Fibroblast of pulmonary artery (primary cell): ENCODE measurements at regions not wholly inside any gene's neighbourhood (a gene's known extent, or its start where the extent isn't known, plus 50 kb on each side); places are given as distances from the start of the nearest gene placed in this dataset.

Experiments used
- DNase-seq: peaks from one replicate; pipeline ENCODE4 v3.0.0-alpha.2; 2010; ENCODE audit warnings: low read depth
- H3K4me3 ChIP-seq: replicated peaks from 2 replicates; pipeline ENCODE4 v1.5.1; 2011; ENCODE audit warnings: low read depth, mild to moderate bottlenecking, control low read depth, low read length, moderate library complexity
- TF ChIP-seq, protein P1 (sequence below): IDR thresholded peaks from 2 replicates; pipeline ENCODE4 v1.5.1; 2011; ENCODE audit warnings: mild to moderate bottlenecking, control low read depth, low read length, inconsistent platforms; ENCODE audit errors: missing control alignments

DNA sequence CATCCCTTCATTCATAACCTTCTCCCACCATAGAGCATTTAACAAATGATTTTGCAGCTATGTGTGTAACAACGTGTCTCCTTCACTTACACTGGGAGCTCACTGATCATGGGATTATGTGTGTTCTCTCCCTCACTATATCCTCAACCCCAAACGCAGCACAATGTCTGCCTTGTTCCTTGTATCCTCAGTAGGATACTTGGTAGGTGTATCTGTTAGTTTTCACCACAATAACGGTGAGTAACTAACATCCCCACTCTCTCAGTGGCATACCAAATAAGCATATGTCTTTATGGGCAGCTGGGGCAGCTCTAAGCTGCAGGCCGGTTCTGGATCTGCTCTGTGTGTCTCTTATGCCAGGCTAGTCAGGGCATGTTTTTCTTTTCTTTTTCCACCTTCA is 166.7 kb upstream of the PWP1 start:
- H3K4me3 ChIP-seq, result no peak overlapping the region
- TF ChIP-seq, protein P1, sequence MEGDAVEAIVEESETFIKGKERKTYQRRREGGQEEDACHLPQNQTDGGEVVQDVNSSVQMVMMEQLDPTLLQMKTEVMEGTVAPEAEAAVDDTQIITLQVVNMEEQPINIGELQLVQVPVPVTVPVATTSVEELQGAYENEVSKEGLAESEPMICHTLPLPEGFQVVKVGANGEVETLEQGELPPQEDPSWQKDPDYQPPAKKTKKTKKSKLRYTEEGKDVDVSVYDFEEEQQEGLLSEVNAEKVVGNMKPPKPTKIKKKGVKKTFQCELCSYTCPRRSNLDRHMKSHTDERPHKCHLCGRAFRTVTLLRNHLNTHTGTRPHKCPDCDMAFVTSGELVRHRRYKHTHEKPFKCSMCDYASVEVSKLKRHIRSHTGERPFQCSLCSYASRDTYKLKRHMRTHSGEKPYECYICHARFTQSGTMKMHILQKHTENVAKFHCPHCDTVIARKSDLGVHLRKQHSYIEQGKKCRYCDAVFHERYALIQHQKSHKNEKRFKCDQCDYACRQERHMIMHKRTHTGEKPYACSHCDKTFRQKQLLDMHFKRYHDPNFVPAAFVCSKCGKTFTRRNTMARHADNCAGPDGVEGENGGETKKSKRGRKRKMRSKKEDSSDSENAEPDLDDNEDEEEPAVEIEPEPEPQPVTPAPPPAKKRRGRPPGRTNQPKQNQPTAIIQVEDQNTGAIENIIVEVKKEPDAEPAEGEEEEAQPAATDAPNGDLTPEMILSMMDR, result no peak

DNA sequence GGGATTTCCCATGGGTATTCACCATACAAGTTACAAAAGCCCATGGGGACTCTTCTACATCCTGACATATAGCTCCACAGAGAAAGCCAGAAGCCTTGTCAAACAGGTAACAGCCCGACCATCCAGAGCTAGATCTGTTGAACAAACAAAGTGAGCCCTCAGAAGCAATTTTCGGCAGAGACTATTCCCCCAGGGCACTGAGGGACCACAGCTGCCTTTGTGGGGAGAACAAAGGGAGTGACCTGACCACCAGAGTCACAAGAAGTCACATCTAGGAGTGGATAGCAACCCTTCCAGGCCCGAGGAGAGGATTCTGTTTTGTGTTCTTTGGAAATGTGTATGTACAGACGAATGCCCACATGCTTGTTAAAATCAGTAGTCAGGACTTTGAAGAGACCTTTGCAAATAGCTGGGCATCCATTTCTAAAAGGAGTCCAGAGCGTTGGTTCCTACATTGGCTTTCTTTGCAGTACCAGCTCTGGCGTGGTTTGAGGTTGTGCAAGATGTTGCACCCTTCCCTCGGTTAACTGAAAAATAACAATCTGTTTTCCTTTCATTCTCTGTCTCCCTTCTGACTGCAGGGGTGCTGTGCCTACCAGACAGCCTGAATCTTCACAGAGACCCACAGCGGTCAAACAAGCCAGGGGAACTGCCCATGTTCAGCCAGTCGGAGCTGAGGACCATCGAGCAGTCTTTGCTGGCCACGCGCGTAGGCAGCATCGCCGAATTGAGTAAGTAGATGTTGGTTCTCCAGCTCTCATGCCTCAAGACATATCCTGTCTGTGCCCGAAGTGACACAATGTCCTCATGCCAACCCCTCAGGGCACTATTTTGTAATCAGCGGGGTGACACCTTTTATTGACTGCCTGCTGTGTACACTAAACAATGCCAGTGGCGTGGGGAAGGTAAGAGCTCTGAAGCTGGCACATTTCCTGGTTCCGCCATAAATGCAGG is 165.4 kb upstream of the PWP1 start:
- no peak overlapping the region for H3K4me3 ChIP-seq
- no peak for DNase-seq
- TF ChIP-seq, protein P1, result no peak

More for the DNA sequence above, 166.7 kb upstream of the PWP1 start:
- no peak for DNase-seq

DNA sequence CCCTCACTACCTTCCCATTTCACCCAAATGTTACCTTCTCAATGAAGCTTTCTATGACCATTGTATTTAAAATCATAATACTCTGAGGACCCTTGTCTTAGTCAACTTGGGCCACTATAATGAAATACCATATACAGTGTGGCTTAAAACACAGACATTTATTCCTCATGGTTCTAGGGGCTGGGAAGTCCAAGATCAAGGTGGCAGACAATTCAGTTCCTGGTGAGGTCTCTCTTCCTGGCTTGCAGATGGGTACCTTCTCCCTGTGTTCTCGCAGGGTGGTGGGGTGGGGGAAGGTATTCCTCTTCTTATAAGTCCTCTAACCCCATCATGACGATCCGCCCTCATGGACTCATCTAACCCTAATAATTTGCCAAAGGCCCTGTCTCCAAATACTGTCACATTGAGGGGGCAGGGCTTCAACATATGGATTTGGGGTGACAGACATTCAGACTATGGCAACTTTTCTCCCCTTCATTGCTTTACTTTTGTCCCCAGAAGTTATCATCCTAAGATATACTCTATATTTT is 163.7 kb upstream of the PWP1 start:
- DNase-seq, result no peak
- H3K4me3 ChIP-seq, result no peak overlapping the region
- TF ChIP-seq, protein P1, result no peak

DNA sequence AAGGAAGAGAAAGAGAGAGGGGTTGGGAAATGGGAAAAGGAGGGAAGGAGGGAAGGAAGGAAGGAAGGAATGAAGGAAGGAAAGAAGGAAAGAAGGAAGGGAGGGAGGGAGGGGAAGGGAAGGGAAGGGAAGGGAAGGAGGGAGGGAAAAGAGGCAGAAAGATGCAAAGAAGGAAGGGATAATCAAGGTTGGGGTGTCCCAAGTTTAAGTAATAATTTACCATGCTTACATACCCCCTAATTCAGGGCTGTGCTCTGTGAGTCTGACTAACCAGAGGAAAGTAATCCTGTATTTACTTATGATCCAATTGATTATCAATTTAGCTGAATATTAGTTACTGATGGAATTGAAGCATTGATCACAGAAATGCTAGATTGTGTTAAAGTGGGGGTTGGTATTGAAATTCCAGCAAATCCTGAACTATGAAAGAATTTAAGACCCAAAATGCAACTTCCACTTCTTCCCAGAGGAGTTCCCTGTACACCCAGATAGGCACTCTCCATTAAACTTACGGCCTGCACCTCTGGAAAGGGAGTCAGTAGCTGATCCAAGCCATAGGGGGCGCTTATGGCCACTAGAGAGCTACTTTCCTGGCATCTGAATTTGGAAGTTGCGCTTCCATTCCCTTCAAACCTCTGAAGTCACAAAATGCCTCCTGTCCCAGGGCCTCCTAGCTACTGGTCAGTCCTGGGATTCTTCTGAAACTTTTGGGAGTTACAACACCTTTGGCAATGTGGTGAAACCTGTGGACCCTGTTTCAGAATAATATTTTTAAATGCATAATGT is 162.7 kb upstream of the PWP1 start:
- no peak overlapping the region for H3K4me3 ChIP-seq
- no peak for DNase-seq
- TF ChIP-seq, protein P1, result peak; percentile 16

DNA sequence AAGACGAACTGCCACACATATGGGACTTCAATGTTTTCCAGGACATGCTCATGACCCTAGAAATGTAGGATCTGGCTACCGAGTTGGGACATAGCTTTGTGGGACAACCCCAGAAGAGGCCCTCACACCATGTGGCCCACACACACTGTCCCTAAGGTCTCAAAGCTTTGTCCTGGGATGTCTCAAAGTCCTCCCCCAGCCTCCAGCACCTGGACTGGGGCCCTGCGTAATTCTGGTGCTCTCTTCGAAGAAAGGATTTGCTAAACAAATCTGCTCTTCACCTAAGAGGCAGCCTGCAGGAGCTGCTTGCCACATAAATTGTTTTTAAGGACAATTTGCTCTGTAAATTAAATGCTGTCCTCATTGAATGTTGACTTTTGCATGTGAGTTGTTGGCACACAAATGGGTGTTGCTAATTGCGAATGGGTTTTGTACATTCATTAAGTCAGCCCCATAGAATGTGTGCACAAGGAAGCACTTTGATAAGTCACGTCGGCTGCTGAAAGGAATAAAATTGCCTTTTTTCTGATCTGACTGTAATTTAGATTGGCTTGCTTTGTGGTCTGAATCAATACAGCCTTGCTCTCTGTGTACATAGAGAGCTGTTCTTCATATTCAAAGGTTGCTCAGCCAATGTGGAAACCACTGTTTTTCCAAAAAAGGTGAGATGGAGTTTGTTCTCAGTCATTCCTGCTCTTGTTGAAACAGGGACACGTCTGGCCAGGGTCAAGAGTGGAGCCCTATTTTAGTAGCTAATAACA is 161.6 kb upstream of the PWP1 start:
- TF ChIP-seq, protein P1, result no peak
- no peak overlapping the region for H3K4me3 ChIP-seq
- no peak for DNase-seq

DNA sequence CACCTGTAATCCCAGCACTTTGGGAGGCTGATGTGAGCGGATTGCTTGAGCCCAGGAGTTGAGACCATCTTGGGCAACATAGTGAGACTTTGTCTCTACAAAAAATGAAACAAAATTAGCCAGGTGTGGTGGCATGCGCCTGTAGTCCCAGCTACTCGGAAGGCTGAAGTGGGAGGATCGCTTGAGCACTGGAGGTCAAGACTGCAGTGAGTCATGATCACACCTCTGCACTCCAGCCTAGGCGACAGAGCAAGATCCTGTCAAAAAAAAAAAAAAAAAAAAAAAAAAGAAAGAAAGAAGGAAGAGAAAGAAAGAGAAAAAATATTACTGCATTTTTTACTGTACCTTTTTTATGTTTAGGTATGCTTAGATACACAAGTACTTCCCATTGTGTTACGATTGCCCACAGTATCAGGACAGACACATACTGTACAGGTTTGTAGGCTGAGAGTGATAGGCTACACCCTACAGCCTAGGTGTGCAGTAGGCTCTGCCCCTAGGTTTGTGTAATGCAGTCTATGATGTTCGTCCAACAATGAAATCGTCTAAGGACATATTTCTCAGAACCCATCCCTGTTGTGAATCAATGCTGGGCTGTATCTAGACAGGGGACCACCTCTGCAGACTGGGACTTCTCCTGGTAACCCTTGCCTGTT is 160.4 kb upstream of the PWP1 start:
- DNase-seq, result no peak
- TF ChIP-seq, protein P1, result no peak
- H3K4me3 ChIP-seq, result no peak overlapping the region
